OCI-LY1 (cell line): ENCODE measurements at regions not wholly inside any gene's neighbourhood (a gene's known extent, or its start where the extent isn't known, plus 50 kb on each side); places are given as distances from the start of the nearest gene placed in this dataset.

Experiments
- CTCF ChIP-seq: fragments of 200-600 bp; sonication (generic), shearing (Covaris generic); IDR thresholded peaks from 2 replicates; pipeline ENCODE4 v1.5.1; 2017; ENCODE audit warnings: mild to moderate bottlenecking, antibody characterized with exemption, low read length, moderate library complexity, mixed read lengths
- EZH2 ChIP-seq: fragments of 200-600 bp; sonication (generic), shearing (Covaris generic); IDR thresholded peaks from 2 replicates; pipeline ENCODE4 v1.8.0; 2017; ENCODE audit warnings: borderline replicate concordance, mixed run types, mild to moderate bottlenecking, antibody characterized with exemption, low read length, moderate library complexity, mixed read lengths

- TF ChIP-seq CTCF (no peak), EZH2 (no peak)
These were observed 255.2 kb upstream of the ZC3H12C start for GRCh38 chr11:109838026-109838425.
